C4-2B (cell line): ENCODE measurements at regions not wholly inside any gene's neighbourhood (a gene's known extent, or its start where the extent isn't known, plus 50 kb on each side); places are given as distances from the start of the nearest gene placed in this dataset.

Experiments used
- CTCF ChIP-seq: fragments of 450-650 bp; conservative IDR thresholded peaks from 2 replicates; pipeline ENCODE4 v1.5.1; 2017; ENCODE audit warnings: mild to moderate bottlenecking
- ZFX ChIP-seq: fragments of 450-650 bp; IDR thresholded peaks from 2 replicates; pipeline ENCODE4 v1.6.1; 2017

GRCh38 chr2:108111936-108112335, 125.6 kb downstream of the SLC5A7 start:
- TF ChIP-seq CTCF (no peak), ZFX (no peak)
